HG02943 (cell line): ENCODE measurements at regions not wholly inside any gene's neighbourhood (a gene's known extent, or its start where the extent isn't known, plus 50 kb on each side); places are given as distances from the start of the nearest gene placed in this dataset.

Experiments used
- ATAC-seq: cut with Tn5 transposase; IDR thresholded peaks from one replicate; pipeline ENCODE4 v1.9.1; 2021; ENCODE audit warnings: mild to moderate bottlenecking, low read depth, moderate library complexity; ENCODE audit not compliant: unreplicated experiment

DNA sequence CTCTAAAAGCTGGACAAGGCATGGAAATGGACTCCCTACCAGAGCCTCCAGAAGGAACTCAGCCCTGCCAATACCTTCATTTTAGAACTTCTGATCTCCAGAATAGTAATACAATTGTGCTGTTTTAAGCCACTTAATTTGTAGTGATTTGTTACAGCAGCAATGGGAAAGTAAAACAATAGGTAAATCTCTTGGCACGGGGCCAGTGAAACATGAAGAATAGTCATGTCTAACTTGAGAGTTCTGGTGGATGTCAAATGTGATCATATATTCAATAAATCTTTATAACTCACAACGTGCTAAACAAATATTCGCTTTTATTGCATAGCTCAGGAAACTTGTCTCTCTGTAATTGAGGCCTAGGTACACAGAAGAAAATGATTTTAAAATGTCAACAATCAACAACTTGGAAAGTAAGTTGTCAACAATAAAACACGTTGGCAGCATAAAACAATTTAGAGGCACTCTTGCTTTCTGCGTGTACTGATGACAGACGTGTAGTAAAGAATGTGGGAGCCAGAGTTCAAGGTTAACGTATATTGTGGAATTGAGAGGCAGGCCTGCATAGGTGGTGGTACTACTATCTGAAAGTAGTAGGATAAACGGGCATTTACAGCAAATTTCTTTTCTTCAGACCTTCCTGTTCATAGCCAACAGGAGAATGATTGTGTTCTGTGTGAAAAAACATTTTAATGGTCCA, 140.5 kb upstream of the OPRM1 start:
- no peak for ATAC-seq

DNA sequence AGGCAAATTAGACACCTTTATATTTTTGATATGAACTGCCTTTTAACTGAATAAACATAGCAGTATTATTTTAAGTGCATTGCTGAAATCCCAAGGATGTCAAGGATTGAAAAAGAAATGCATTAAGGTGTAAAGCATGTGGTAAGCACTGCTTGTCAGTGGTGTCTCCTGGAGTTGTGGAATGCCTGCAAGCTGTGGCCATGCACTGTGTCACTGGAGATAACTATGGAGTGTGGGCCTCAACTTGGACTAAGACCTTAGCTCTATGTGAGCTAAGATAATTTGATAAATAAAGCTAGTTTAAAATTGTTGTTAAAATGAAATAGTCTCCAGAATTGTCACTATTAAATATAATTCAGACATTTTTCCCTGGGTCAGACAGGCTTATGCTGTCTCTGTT, 156.6 kb upstream of the OPRM1 start:
- ATAC-seq: no peak

DNA sequence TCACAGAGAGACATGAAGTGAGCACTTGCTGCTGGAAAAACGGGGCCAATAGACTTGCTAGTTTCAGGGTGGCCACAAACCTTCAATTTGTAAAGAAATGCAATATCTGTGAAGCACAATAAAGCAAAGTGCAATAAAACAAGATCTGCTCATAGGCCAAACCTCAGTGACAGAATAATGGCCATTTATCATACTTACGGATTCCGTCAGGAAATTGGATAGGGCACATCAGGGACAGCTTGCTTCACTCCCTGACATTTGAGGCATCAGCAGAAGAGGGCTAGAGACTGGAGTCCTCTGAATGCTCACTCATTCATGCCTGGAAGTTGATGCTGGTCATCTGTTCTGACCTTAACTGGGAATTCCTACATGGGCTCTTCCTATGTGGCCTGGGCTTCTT, 165.5 kb upstream of the OPRM1 start:
- ATAC-seq: no peak

DNA sequence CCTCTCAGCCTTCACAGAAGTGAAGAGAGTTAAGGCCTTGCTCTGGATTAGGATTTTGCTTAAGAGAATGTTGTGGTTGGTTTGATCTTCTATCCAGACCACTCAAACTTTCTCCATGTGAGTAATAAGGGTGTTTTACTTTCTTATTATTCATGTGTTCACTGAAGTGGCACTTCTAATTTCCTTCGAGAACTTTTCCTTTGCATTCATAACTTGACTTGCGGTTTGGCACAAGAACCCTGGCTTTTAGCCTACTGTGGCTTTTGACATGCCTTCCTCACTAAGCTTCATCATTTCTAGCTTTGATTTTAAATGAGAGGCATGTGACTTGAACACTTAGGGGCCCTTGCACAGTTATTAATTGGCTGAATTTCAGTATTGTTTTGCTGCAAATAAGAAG, 166.1 kb upstream of the OPRM1 start:
- ATAC-seq: no peak

DNA sequence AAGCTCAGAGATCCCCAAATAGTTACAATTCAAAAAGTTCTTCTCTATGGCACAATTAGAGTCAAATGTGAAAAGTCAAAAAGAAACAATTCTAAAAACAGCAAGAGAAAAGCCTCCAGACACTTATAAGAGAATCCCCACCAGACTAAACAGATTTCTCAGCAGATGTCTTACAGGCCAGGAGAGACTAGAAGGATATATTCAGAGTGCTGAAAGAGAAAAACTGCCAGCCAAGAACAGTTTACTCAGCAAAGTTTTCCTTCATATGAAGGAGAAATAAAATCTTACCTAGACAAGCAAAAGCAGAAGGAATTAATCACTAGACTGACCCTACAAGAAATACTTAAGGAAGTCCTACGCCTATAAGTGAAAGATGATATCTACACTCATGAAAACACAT, 176.1 kb upstream of the OPRM1 start:
- no peak for ATAC-seq

DNA sequence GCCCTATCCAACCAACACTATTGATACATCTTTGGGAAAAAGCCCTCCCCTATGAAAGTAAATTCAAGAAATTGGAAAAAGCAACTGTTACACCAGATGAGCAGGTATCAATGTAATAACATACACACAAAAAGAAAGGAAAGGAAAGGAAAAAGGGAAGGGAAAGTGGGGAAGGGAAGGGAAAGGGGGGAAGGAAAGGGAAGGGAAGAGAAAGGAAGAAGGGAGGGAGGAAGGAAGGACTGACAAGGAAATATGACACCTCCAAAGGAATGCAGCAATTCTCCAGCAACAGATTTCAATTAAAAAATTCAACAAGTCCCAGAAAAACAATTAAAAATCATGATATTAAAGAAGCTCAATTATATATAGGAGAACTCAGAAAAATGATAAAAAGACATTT, 176.9 kb upstream of the OPRM1 start:
- no peak for ATAC-seq

DNA sequence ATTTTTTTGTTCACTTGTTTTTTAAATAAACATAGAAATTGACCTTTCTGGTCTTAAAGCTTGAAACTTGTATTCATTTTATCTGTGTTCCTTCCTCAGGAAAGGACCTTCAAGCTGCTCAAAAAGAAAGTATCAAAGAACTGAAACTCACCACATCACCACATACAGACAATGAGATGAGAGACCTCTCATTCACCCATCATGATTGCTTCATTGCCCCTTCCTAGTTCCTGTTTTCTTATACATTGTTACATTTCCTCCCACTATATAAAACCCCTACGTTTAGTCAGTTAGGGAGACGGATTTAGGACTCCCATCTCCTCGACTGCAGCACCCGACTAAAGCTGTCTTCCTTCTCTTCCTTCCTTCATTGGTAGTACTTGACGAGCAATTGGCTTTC, 180.5 kb upstream of the OPRM1 start:
- ATAC-seq: no peak

DNA sequence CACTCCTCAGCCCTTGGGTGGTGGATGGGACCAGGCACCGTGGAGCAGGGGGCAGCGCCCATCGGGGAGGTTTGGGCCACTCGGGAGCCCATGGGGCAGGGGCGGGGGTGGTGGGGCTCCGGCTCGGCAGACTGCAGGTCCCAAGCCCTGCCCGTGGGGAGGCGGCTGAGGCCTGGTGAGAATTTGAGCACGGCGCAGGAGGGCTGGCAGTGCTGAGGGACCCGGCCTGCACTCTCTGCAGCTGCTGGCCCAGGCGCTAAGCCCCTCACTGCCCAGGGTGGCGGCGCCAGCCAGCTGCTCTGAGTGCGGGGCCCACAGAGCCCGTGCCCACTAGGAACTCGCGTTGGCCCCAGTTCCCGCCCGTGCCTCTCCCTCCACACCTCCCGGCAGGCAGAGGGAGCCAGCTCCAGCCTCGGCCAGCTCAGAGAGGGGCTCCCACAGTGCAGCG, 182.1 kb upstream of the OPRM1 start:
- no peak for ATAC-seq

DNA sequence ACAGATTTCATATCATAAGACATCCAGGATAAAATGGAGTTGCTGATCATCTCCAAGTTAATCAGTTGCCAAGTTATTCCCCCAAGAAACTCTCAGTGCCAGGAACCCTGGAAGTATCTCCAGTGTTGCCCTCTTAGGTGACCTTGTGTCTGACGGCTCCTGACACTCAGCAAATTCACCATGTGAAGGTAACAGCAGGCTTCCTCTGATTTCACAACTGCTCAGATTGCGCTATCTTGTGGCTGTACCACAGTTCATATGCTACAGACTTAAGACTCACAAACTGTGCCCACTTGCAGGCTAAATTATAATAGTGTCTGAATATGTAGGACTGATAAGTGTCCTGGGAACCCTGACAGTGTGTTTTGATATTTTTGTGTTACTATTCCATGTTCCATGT, 186.6 kb upstream of the OPRM1 start:
- ATAC-seq: no peak

DNA sequence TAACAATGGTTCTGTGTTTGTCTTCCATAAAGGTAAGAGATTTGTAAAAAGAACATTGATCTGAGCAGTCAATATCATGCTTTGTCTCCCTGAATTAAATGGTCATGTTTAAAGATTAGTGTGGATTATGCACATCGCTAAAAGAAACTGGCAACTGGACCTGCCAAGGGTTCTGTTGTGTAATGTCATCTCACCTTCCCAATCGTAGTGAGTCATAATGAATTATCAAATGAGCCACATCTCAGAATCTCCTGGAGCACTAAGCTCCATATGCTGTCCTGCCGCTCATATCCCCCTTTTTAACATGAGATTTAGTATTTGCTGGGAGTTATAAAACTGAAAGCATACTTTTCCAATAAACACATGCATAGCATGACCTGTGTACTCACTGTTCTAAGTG, 187.0 kb upstream of the OPRM1 start:
- ATAC-seq: no peak

DNA sequence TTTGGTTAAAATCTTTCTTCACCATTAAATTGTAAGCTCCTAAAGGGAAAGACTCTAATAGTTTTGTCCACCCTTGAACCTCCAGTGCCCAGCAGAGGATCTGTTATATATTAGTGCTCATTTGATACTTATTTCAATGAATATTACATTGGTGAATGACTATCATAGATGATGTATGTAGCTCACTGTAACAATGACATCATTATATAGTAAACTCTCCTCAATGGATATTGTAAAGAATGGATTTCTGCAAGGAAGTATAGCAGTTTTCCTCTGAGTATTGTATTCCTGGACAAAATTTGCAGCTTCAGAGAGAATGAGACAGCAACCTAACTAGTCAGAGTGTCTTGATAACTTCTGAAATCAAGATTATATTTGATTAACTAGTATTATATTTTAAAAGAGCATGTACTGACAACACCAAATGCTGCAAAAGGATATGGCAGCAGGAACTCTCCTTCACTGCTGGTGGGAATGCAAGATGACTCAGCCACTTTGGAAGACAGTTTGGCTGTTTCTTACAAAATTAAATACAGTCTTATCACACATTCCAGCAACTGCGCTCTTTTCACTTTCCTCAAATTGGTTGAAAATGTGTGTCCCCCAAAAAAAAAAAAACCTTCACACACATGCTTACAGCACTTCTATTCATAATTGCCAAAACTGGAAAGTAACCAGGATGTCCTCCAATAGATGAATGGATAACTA, 189.8 kb upstream of the OPRM1 start:
- no peak for ATAC-seq

DNA sequence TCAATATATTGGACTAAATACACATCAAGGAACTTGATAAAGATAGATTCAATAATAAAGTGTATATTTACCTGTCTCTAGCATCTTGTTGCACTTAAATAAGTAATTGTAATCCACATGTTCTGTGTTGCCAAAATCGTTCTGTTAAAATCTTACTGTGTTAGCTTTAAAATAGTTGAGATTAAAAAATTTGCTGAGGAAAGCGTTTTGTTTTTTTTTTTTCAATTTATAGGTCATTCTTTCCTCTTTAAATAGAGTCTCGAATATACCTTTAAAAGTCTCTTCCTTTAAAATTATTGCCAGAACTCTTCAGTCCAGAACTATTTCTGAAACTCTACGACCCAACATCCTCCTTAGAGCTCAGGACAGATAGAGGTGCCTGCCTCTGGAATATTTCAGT, 195.6 kb upstream of the OPRM1 start:
- no peak for ATAC-seq

DNA sequence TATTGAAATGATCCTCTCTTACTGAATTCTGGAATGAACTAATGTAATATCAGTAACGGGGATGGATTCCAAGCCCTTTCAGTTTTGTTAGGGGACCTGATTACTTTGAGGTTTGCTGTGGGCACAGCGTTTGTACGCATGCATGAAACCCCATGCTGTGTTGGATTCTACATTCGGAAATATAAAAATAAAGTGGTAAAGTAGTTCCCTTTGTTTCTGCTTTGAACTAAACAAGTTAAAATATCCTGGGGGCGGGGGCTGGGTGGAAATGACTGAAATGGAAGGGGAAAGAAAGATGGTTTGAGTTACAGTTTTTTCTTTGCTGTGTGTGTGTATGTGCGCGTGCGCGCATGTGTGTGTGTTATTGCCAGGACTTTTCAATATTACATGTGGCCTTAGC, 196.5 kb upstream of the OPRM1 start:
- ATAC-seq: no peak

DNA sequence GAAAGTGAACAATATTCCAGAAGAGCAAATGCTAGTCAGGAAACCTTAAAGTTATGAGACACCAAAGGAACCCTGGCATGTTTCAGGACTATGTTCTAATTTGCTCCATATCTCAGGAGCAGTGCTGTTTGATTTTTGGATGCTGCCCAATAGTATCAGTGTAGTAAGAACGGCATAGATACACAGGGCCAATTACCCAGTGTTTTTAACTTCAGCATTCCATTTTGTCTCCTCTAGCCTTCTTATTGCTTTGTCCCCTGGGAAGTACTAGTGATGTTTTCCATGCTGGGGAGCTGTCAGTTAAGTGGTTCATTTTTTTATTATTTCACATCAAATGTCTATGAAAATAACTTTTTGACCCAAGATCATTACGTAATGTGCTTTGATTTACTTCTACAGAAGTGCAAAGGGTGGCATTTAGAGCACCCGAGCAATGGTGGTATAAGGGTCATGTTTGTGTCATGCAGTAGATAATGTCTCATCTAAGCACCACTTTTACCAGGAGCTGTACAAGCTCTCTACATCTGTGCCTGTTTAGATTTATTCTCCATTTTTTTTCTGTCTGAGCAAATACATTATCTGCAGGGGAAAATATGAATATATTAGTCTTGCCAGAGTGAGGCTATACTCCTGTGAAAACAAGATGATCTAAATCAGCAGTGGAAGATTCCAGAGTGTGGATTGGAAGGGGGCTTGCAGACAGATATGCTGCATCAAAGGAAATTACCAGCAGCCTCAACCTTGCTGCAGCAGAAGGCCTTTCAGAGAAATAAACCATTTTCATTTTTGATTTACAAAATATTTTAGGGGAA, 198.8 kb upstream of the OPRM1 start:
- ATAC-seq: no peak

DNA sequence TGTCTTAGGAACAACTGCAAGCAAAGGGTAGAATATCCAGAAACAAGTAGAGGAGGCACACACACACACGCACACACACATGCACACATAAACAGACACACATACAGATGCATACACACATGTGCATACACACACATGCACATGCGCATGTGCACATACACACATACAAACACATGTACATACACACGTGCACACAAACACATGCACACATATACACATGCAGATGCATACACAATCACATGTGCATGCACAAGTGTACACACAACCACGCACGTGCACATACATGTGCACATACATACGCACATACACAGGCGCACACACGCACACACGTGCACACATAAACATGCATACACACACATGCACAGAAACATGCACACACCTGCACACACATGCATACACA, 206.5 kb upstream of the OPRM1 start:
- ATAC-seq: no peak

DNA sequence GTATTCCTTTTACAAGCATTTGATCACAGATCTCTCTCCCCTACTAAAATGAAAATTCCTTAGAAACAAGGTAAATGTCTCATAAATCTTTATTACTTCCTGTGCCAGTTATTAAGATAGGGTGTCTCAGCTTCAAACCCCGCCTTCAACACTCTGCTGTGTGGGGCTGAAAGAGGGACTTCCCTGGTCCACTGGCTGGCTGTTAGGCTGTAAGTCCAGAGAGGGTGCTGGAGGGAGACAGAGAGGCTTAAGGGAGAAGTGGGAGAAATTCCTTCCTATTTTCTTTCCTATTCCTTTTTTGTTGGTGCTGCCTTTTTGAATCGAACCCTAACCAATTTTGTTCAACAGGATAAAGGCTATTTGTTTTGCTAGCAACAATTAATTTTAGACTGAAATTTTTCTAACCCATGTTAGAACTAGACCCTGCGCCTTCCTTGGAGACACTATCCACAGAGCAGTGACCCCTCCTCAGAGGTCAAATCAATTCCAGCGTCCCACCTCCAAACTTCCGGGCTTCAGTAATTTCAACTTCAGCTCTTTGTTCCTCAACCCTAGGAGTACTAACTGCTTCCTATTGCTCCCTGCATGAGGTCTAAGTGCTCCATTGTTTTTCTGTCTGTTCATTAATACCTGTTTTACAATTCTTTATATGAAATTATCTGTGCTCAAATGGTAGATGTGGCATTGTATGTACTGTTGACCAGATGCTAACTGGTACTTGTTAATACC, 207.5 kb upstream of the OPRM1 start:
- ATAC-seq: no peak

DNA sequence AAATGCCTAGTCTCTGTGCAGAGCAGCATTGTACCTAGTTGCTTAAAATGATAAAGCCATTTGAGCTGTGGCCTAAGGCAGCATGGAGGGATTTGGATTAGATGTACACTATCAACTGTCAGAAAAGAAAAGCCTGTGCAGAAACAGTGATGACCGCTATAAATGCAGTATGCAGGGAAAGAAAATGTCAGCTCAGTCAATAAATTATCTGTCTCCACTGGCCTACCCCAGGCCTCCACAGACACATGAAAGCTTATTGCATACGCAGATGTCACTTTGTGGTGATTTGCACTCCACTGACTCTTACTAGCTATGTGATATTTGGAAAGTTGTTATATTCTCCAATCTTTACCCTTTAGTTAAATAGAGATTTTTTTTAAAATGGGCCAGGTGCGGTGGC, 221.9 kb upstream of the OPRM1 start:
- no peak for ATAC-seq

DNA sequence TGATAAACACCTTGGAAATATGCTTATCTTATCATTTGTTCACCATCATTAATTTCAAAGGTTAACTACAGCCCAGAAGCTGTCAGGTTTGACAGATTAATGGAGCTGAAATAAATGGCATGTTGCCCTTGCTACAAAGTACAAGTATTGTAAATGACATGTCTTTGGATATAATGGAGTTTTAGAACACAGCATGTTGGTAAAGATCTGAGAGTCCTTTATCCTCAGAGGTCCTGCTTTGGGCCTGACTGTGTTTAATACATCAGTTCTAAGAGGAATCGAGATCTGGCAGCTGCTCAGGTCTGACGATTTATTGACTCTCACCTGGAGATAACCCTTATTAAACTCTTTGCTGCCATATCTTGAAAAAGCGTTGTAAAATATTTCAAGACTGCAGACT, 222.7 kb upstream of the OPRM1 start:
- ATAC-seq: no peak

DNA sequence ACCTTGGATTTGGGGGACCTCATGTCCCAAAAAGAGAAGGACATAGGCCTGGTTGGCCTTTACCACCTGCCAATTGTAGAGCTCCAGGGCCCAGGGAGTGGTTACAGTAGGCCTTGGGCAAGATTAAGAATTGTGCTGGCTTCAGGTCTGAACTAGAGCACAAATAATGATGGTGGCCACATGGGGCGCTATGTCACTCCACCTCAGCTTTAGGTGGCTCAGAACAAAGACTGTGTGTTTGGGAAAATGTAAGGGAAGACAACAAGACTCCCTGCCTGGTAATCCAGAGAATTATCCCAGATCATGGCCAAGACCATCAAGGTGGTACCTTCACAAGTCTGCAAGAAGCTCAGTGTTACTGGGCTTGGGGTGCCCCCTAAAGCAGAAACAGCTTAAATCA, 224.9 kb upstream of the OPRM1 start:
- no peak for ATAC-seq

DNA sequence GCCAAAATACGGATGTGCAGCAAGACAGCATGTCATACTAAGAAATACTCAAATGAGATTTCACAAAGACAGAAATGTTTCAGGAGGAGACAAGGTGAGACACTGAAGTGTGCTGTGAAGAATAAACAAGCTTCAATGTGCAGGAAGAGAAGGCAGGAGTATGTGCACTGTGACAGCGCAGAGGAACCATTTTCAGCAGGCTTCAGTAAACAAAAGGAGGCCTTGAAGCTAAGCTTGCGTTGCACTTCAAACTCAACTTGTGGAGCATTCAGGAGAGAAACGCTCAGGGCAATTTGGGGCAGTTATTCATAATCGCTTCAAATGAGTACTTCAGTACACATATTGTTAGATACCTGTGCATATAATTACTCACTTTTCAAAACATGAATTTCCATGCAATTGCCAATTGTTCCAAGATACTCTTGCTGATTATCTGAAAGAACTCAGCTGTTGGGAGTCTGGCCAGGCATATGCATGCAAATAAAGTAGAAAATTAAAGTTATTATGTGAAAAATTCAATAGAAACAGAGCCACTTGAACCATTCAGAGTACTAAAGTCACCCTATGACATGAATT, 234.2 kb upstream of the OPRM1 start:
- ATAC-seq: no peak

DNA sequence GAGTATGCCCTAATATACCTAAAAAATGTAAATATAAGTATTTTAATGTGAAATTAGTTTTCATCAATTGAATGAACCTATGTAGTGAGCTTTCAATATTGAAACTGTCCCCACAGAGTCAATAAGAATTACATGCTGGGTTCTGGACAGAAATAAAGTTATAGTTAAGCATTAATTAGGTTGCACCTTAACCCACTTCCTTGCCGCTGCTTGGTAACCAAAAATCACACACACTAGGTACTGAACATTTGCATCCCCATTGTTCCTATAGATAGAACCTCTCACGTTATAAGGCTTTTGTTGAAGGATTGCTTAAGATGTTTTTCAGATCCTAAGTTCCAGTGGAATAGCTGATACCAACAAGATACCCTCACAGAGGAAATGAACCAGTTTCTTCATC, 237.1 kb upstream of the OPRM1 start:
- ATAC-seq: no peak
